GM19324 (cell line): ENCODE measurements at regions not wholly inside any gene's neighbourhood (a gene's known extent, or its start where the extent isn't known, plus 50 kb on each side); places are given as distances from the start of the nearest gene placed in this dataset.
"Not testable (repeated sequence)": the region's sequence is repeated elsewhere in the genome, so short reads cannot be mapped to it uniquely, and the experiment has no call there.

Experiments used
- ATAC-seq: cut with Tn5 transposase; IDR thresholded peaks from one replicate; pipeline ENCODE4 v1.9.1; 2021; ENCODE audit warnings: mild to moderate bottlenecking, moderate library complexity; ENCODE audit not compliant: unreplicated experiment, low FRiP score

- ATAC-seq: not testable (repeated sequence)
These were observed 199.8 kb upstream of the PRSS16 start for GRCh38 chr6:27047725-27048124.

- ATAC-seq: no peak
These were observed 197.4 kb upstream of the PRSS16 start for GRCh38 chr6:27049863-27050781.

GRCh38 chr6:27052082-27052730 lies 195.3 kb upstream of the PRSS16 start:
- ATAC-seq: not testable (repeated sequence)

- no peak for ATAC-seq
These were observed 194.8 kb upstream of the PRSS16 start for GRCh38 chr6:27052731-27053082.

GRCh38 chr6:27053738-27054137 lies 193.8 kb upstream of the PRSS16 start:
- no peak for ATAC-seq

GRCh38 chr6:27056615-27057014 lies 190.9 kb upstream of the PRSS16 start:
- no peak for ATAC-seq

GRCh38 chr6:27059621-27060425 lies 187.7 kb upstream of the PRSS16 start:
- ATAC-seq: no peak

- no peak for ATAC-seq
These were observed 186.1 kb upstream of the PRSS16 start for GRCh38 chr6:27061235-27061993.

GRCh38 chr6:27062755-27063154 lies 184.7 kb upstream of the PRSS16 start:
- no peak for ATAC-seq

GRCh38 chr6:27065183-27065582 lies 182.3 kb upstream of the PRSS16 start:
- no peak for ATAC-seq

- ATAC-seq: no peak
These were observed 181.1 kb upstream of the PRSS16 start for GRCh38 chr6:27066381-27066780.

- ATAC-seq: no peak
These were observed 180.7 kb upstream of the PRSS16 start for GRCh38 chr6:27066802-27067201.

- no peak for ATAC-seq
These were observed 174.1 kb upstream of the PRSS16 start for GRCh38 chr6:27073441-27073840.

GRCh38 chr6:27076116-27076515 lies 171.4 kb upstream of the PRSS16 start:
- no peak for ATAC-seq

- peak; percentile 89 for ATAC-seq
These were observed 168.7 kb upstream of the PRSS16 start for GRCh38 chr6:27078734-27079357.

GRCh38 chr6:27081188-27081587 lies 166.3 kb upstream of the PRSS16 start:
- ATAC-seq: no peak

- ATAC-seq: no peak
These were observed 165.6 kb upstream of the PRSS16 start for GRCh38 chr6:27081931-27082330.

- no peak for ATAC-seq
These were observed 159.4 kb upstream of the PRSS16 start for GRCh38 chr6:27088068-27088467.

- no peak for ATAC-seq
These were observed 155.7 kb upstream of the PRSS16 start for GRCh38 chr6:27091661-27092315.
